Fibroblast of skin of back (primary cell): ENCODE measurements at regions not wholly inside any gene's neighbourhood (a gene's known extent, or its start where the extent isn't known, plus 50 kb on each side); places are given as distances from the start of the nearest gene placed in this dataset.

Source experiments
- DNase-seq: peaks from one replicate; pipeline ENCODE4 v3.0.0-alpha.2; 2013

DNA sequence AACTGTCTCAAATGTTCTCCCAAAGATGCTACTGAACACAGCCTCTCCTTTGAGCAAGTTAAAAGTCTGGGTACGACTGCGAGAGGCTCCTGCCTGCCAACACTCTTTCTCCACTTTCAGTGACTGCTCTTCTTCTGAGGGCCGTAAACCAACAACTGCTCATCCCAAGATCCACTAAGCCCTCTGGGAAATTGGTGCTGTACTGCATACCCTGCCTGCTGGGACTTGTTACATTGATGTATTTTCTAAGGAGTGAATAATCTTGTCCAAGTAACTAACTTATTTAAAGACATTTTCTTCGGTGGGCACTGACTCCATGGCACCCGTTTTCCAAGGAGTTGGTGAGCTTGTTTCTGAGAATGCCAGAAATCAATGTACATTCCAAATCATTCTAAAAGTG is 87.2 kb downstream of the ZNF280B start:
- no peak for DNase-seq

DNA sequence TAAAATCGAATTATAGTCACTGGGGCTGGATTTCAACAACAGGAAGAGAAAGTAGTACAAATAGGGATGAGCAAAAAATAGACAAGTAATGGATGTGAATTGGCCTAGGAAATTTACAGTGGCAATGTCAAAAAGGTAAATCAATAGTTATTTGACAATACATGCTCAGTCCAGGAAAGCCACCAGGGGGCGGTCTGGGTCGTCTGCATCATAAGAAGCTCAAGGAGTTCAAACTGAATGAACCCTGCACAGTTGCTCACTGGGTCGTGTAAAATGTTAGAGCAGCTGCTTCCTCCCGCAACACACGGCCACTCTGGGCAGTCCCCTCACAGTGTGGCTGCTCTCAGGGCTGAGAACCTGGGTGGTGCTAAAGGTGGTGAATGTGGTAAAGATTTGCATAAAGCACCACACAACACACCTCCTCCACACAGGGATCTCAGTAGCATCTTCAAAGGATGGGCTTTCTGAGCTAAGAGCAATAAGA is 85.9 kb downstream of the ZNF280B start:
- DNase-seq: peak; percentile 40

- no peak for DNase-seq
These were observed 84.9 kb downstream of the ZNF280B start for GRCh38 chr22:22423681-22424080.

- DNase-seq: no peak
These were observed 84.2 kb downstream of the ZNF280B start for GRCh38 chr22:22424210-22424800.

- no peak for DNase-seq
These were observed 83.6 kb downstream of the ZNF280B start for GRCh38 chr22:22424956-22425355.

DNA sequence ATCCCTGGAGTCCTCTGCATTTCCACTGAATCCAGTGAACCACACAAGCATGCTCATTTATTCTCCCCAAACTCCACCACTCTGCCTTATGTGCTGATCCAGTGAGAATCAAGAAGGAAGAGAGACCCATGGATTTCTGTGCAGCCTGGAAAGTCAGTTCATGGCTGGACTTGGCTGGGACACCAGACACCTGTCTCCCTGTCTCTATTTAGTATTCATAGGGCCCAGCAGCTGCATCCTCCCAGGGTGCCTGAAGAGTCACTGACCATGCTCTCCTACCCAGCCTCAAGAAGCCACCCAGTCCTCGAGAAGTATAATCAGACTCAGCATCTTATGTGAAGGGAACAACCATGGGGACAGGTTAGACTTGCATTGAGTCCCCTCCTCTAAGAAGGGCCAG is 83.2 kb downstream of the ZNF280B start:
- DNase-seq: no peak

- DNase-seq: no peak
These were observed 82.5 kb downstream of the ZNF280B start for GRCh38 chr22:22425783-22426624.

DNA sequence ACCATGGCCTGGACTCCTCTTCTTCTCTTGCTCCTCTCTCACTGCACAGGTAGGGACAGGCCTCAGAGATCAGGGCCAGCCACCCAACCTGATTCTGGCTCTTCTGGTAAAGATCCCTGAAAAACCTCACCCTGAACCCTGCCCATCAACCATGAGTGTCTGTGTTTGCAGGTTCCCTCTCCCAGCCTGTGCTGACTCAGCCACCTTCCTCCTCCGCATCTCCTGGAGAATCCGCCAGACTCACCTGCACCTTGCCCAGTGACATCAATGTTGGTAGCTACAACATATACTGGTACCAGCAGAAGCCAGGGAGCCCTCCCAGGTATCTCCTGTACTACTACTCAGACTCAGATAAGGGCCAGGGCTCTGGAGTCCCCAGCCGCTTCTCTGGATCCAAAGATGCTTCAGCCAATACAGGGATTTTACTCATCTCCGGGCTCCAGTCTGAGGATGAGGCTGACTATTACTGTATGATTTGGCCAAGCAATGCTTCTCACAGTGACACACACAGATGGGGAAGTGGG is 80.9 kb downstream of the ZNF280B start:
- DNase-seq: no peak

DNA sequence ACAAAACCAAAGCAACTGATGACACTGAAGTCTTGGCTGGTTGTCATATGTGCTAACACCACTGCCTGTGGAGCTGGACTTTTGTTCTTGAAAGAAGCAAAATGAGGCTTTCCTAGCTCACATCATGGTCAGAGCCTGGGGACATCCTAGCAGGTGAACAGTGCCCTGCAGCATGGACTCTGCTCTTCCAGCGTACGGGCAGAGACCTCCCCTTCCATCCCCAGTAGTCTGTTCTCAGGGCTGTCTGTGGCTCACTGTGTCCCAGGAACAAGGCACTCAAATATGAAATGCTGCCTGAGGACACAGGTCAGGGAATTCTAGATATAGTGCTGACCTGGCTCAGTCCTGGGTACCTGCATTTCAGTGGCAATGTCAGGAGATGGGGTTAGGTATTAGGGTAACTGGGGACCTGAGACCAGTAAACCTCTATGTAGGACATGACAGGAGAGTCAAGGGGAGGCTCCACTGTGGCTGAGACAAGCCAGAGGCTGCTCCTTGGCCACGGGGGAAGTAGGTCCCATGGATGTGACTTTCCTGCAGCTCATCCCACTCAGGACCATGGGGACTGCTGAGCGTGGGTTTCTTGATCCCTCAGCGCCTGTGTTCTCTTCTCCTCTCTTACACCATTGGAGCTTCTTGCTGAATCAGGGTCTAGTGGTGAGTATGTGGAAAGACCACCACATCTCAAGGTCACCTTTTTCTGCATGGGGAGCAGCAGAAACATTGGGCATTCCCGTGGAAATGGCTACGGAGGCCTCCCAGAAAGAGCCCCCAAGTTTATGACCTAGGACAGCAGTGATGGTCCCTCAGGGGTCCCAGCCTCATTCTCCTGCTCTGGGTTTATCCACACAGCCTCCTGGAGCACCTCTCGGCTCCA is 80.1 kb downstream of the ZNF280B start:
- DNase-seq: no peak

DNA sequence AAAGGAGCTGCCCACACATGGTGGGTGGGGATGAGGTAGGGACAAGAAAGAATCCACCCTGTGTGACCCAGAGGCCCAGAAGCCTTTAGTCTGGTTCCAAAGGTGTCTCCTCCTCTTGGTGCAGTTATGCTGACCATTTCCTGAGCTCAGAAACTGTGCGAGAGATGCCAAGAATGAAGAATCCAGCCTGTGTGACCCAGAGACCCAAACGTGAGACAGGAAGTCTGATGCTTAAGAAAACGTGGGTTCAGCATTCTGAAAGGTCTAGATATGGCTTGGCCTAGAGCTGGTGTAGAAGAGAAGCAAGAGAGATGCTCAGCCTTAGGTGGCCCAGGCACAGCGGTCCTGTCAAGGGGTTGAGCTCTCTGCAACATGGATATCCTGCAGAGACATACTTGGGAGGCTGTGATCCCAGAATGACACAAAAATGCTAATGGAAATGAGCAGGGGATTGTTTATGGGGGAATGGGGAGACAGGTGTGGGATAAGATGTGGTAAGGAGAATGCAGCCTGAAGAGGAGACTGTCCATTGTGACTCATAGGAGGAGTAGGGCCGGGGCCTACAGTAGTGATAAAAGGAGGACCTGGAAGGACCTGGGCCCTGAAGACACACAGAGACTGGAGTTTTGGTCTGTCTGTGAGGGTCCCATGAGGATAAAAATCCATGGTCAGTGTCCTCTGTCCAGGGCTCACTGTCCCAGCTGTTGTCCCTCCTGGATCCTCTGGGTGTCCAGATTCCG is 79.0 kb downstream of the ZNF280B start:
- no peak for DNase-seq

DNA sequence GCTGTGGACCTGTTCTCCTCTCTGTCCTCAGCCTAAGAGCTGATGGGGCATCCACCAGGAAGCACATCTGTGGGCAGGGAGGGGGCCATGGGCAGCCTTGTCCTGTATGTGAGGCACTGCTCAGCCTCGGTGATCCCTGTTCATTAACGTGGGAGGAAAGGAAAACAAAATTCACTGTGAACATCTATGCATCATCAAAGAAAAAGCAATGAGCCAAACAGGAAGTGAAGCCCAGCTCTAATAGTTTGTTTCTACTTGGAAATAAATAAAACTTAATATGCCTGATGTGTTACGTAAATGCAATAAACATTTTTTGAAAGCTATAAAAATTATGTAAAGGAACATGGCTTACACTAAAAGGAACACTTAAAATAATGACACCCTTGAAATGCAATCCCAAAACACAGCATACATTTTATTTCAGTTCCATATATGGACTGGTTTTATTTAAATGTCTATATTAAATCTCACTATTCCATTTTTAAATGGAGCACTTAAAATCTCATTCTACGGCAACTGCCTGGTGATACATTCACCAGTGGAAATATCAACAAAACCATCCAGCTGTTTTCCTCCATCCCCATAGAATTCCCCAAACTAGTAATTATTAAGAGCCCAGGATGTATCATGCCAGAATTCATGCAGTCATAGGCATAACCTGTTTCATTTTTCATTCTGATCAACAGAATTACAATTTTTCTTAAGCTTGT is 78.3 kb downstream of the ZNF280B start:
- no peak for DNase-seq

DNA sequence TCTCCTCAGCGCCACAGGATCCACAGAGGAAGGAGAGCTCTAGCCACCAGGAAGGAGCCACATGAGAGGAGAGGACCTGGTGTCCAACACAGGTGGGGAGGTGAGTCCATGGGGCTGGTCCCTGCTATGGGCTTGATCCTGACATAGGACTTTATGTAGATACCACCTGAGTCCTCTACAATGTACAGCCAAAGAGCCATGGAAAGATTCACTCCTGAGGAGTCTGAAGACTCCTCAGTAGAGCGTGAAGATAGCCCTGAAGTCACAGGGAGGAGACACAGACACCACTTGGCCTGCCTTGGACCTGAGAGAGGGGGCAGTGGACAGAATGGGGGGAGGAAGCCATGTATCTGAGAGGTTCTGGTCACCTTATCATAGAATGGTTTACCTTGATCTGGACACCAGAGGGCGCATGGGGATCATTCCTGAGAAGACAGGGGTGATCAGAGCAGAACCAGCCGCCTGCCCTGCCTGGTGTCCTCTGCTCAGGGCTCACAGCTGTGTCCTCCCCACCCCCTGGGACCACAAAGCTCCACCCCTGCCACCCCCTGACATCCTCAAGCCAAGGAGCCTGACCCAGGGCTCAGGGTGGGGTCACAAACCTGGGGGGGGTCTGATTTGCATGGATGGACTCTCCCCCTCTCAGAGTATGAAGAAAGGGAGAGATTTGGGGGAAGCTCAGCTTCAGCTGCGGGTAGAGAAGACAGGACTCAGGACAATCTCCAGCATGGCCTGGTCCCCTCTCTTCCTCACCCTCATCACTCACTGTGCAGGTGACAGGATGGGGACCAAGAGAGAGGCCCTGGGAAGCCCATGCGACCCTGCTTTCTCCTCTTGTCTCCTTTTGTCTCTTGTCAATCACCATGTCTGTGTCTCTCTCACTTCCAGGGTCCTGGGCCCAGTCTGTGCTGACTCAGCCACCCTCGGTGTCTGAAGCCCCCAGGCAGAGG is 77.0 kb downstream of the ZNF280B start:
- peak; percentile 53 for DNase-seq

DNA sequence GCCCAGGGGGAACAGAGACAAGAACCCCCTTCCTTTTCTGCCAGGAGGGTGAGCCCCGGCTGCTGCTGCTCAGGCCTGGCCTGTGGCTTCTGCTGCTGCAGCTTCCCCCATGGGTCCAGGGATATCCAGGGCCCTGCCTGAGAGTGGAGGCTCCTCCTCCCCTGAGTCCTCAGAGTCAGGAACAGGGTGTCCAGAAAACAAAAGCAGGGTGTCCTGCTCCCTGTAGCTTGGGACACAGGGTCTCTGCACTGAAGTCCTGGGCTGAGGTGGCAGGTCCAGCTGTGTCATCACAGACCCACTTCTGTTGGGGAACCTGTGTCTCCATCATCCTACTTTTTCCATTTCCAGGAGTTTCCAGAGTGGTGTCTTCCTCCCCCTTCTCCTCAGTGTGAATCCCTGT is 76.1 kb downstream of the ZNF280B start:
- DNase-seq: no peak

DNA sequence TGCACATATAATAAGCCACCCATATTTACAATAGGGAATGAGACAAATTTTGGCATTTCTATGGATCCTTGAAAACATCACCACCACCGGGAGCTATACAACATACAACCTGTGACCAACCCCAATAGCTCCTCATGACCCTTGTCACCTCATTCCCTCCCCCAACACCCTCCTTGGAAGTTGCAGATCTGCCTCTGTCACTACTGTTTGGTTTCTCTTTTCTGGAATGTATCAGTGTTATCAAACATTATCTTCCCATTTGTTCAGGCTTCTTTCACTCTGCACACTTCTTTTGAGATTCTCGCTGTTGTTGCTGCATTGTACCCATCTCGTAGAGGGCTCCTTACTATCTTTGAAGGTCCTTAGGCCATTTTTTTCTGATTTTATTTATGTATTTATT is 75.6 kb downstream of the ZNF280B start:
- DNase-seq: no peak

DNA sequence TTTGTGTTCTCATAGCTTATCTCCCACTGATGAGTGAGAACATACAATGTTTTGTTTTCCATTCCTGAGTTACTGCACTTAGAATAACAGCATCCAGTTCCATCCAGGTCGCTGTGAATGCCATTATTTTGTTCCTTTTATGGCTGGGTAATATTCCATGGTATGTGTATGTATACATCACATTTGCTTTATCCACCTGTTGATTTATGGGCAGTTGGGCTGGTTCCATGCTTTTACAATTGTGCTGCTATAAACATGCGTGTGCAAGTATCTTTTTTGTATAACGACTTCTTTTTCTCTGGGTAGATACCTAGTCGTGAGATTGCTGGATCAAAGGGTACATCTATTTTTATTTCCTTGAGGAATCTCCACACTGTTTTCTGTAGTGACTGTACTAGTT is 74.8 kb downstream of the ZNF280B start:
- DNase-seq: no peak
